ENCODE measurements at regions not wholly inside any gene's neighbourhood (a gene's known extent, or its start where the extent isn't known, plus 50 kb on each side); places are given as distances from the start of the nearest gene placed in this dataset.
"Not testable (repeated sequence)": the region's sequence is repeated elsewhere in the genome, so short reads cannot be mapped to it uniquely, and the experiment has no call there.

DNA sequence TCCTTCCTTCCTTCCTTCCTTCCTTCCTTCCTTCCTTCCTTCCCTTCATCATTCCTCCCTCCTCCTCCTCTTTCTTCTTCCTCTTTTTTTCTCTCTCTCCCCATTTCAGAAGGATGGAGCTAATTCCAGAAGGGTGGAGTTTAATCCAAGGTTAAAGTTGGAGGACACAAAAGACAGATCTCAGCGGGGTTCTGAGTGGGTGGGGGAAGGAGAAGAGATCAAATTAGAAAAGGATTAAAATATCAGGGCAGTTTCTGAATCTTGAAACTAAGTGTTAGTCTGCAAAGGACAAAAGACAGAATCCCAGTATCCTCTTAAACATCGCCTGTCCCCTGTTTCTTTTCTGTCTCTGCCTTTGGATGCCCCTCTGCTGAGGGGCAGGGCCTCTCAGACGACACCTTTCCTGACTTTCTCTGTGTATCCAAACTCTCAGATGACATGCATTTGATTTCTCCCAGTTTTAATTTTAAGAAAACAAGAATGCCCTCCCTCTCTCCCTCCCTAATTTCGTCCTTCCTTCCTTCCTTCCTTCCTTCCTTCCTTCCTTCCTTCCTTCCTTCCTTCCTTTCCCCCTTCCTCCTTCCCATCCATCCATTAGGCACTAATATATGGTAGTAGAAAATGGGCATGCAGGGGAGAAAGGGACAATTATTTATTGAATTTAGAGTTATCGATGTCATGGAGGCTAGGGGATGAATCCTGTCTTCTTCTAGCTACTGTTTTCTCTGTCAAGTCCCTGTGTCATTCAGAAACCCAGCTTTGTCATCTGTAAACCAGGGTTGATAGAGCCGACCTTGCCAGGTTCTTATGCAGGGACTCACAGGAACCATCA is 269.1 kb downstream of the VRK1 start:
- DNase-seq (ENCODE audit: low read depth in 4 of 4, low spot score in 2 of 4): no peak

DNA sequence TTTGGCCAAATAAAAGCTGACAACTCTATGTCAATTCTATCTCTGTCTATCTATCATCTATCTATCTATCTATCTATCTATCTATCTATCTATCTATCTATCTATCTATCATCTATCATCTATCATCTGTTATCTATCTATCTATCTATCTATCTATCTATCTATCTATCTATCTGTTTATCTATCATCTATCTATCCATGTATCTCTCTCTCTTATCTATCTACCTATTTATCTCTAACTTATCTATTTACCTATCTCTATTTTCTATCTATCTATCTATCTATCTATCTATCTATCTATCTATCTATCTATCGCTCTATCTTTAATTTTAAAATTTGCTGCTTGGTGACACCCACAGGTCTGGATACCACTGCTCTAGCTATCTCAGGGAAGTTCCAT is 271.1 kb downstream of the VRK1 start:
- DNase-seq (ENCODE audit: low read depth in 4 of 4, low spot score in 2 of 4): not testable (repeated sequence)

DNA sequence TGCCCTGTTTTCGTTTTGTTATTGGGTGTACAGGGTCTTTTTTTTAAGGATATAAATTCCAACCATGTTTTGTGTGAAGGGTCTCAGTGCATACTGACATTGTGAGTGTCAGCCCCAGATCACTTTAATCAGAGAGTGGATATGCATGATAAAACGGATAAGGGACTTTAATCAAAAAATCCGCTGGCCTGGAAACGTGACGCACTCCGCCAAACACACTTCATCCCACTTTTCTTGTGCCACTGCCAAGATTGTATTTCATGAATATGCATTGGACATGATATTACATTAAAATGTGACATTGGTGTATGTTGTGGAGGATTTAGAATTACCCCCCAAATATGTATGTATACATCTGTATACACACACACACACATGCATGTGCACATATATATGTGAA is 273.1 kb downstream of the VRK1 start:
- DNase-seq (ENCODE audit: low read depth in 4 of 4, low spot score in 2 of 4): no peak

DNA sequence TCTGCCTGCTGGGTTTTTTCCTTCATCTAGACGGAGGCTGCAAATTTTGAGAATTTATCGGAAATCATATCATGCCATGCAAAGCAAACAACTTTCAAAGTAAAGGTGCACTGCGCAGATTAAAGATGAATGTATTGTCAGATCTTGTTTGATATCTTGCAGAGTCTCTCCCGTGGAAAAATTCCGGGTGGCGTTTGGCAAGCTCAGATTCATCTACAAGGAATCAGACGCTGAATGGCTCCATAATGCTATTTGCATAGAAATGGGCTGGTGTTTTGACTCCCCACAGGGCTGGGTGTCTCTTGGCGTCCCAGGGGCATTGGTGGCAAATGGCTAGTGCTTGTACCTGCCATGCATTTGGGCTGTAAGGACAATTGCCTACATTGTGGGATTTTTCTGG is 274.0 kb downstream of the VRK1 start:
- DNase-seq (ENCODE audit: low read depth in 4 of 4, low spot score in 2 of 4): no peak

DNA sequence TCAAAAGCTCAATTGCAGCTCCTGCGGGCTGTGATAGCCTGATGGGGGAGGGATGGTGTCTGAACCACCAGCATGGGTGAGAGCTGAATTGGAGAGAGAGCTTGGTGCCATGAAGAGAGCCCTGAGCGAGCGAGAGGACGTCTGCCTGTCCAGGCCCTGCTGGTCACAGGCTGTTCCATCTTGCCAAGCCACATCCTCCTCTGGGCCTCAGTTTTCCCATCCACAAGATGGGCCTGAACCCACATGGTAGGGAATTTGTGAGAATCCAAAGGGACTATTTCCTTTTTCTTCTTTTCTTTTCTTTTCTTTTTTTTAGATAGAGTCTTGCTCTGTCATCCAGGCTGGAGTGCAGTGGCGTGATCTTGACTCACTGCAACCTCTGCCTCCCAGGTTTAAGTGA is 276.4 kb downstream of the VRK1 start:
- no peak for DNase-seq (ENCODE audit: low read depth in 4 of 4, low spot score in 2 of 4)

DNA sequence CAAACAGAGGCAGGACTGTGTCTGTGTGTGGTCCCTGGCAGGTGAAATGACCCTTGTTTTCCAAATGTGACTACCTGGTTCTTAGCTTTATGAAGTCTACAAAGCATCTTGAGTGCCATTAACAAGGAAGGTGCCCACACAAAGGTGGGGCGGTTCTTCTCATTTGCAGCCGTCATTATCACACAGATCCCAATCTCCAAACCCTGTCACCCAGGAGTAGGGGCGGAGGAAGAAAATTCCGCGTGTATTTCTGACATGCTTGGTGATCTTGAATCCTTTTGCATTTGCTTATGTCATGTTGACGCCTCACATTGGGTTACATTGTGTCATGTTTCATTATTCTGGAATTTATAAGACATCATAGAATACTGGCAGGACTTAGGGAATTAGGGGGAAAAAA is 277.3 kb downstream of the VRK1 start:
- DNase-seq (ENCODE audit: low read depth in 4 of 4, low spot score in 2 of 4): no peak

DNA sequence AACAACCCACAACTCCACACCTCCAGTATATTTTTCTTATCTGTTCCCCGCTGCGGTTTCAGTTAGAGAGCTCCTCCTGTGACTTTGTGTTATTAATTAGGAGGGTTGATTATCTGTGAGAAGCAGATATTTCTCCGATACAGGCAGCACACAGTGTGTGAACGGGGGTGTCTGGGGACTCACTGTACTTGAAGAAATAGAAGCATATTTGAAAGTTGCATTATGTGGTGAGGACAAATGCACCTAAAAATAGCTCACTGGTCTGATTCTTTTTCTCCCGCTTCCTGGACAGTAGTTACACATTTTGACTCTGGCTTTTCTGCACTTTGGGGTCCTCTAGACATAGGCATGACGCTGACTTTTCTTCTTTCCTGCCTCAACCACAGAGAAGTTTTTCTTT is 277.7 kb downstream of the VRK1 start:
- no peak for DNase-seq (ENCODE audit: low read depth in 4 of 4, low spot score in 2 of 4)

DNA sequence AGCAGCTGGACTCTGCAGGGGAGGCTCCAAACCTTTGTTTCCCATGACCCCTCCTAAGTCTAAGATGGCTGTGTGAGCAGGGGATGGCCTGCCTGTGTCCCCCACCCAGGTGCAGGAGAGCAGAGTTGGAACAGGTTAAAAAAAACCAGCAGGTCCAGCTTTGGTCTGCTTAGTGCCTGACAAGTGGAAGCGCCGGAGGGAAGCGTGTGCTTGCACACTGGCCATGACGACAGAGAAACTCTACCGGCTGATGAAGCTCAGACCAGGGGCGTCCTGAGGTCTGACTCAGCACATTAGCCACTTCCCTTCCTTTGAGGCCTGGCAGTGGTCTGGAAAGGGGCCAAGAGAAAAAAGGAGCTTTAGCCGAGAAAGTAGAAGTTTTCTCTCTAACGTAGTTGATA is 280.1 kb downstream of the VRK1 start:
- no peak for DNase-seq (ENCODE audit: low read depth in 4 of 4, low spot score in 2 of 4)

DNA sequence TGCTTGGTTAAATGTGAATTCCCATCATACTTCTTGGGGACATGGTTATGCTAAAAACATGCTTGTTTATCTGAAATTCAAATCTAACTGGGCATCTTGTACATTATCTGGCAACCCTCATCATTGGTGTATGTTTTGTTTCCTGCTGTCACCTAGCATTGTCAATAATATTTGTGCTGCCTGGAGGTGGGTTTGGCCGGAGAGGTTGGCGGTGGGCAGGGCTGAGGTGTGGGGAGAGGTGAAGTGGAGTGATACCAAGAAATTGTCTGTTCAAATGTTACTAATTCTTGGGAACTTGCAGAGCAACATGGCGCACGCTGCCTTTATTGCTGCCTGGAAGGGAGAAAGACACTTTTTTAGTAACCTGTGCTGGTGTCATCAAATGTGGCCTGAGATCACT is 280.5 kb downstream of the VRK1 start:
- no peak for DNase-seq (ENCODE audit: low read depth in 4 of 4, low spot score in 2 of 4)

DNA sequence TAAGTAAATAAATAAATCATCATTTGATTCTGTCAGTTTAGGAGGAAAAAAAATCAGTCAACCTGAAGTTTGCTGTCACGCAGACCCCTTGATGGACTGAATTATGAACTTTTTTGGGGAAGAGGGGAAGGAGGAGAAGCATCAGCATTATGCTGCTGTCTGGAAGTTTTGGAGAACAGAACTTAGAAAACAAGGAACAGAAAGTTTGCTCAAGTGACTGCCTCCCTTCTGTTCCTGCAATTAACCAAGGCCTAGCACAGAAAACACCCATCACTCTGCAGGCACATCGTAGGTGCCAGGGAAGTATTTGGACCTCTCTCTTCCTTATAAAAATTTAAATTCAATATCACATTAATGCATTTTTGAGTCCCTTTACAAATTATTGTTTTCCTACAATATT is 283.8 kb downstream of the VRK1 start:
- DNase-seq (ENCODE audit: low read depth in 4 of 4, low spot score in 2 of 4): no peak

DNA sequence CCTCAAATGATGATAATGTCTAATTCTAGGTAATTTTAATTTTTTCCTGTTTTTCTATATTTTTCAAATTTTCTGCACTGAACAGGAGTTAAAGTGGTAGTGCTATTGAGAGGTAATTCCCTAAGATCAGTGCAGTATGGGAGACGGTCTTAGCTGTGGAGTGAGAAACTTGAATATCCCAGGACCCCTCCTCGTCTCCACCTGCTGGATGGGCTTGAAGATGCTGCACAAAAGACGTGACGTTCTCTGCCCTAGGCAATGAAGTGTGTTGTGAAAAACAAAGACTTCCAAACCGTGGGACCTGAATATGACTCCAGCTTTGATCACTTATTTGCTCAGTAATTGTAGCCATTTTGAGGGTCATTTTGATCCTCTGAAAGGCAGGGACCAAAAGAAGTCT is 298.1 kb downstream of the VRK1 start:
- no peak for DNase-seq (ENCODE audit: low read depth in 4 of 4, low spot score in 2 of 4)

DNA sequence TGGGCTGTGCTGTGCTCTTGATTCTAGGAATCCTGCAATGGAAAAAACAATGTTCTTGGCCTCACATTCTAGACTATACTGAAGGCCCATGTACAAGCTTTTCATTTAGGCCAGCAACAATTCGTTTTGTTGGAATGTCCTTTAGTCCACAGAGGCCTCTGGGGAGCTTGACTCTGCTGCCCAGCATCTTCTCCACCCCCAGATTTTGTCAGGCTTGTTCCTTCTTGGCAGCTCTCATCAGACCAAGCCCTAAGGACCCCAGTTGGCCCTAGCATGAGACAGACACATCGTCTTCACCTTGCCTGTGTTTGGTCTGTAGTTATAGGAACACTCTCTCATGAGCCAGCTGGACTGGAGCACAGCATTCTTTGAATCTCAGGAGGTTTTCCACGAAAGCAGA is 300.1 kb downstream of the VRK1 start:
- DNase-seq (ENCODE audit: low read depth in 4 of 4, low spot score in 2 of 4): no peak

DNA sequence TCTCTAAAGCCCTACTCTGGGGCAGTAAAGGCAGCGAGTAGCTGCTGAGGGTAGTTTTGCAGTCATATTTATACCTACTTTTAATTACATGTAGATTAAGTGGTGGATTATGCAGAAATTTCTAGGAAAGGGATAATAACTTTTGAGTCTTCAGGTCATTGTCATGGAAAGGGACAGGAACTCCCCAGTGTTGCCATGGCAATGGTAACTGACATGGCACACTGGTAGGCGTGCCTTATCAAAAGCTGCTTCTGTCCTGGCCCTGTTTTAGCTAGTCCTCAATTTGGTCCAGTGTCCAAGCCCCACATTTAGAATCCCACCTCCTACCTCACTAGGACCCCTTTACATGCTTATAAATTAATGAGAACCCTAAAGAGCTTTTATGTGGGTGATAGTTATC is 303.1 kb downstream of the VRK1 start:
- DNase-seq (ENCODE audit: low read depth in 4 of 4, low spot score in 2 of 4): no peak

DNA sequence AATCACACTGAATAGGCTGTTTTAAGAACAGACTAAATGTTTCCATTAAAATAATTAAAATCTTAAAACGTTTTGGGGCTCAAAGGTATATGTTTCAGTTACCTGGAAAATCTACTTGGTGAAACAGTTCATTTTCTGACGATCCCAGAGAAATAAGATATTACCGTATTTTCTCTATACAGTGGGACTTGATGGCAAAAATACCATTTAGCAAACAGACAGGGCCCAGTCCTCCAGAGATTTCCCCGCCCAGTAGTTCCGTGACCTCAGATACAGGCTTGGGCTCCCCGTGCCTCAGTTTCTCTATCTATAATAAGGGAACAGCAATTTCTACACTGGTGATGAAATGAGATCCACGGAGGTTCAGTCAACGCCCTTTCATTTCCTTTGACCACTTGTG is 304.4 kb downstream of the VRK1 start:
- DNase-seq (ENCODE audit: low read depth in 4 of 4, low spot score in 2 of 4): no peak

DNA sequence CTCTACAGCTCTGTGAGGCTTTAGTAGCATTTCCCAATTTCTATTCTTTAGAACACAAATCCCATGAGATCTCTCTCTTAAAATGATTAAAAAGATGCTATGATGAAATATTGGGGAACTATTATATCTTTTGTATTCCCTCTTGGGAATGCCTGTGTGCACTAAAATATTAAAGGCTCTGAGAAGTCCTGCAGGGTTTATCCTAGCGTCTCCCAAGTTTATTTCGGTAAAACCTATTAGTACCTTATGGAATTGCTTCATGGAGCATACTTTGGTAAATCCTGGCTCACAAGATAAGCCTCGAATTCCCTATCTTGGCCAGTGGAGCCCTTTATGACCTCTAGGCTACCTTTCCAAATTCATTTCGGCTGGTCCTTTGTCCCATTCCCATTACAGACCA is 306.8 kb downstream of the VRK1 start:
- DNase-seq (ENCODE audit: low read depth in 4 of 4, low spot score in 2 of 4): no peak

DNA sequence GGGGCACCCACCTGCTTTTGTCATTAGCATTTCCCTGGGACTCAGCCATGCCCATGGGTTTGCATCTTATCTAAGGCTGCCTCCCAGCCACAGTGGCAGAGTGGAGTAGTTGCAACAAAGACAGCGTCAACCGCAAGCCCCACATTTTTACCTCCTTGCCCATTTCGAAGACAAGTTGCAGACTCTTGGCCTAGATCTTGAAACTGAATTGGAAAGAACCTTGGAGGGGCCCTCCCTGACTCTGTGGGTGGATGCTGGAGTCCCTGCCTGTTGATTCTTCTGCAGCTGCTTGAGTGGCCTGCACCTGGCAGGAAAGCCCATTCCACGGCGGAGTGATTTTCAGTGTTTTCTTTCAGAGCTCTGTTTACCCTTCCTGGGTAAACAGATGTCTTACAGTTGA is 309.0 kb downstream of the VRK1 start:
- peak in 1 of 4 donors; percentile 2 for DNase-seq (ENCODE audit: low read depth in 4 of 4, low spot score in 2 of 4)

DNA sequence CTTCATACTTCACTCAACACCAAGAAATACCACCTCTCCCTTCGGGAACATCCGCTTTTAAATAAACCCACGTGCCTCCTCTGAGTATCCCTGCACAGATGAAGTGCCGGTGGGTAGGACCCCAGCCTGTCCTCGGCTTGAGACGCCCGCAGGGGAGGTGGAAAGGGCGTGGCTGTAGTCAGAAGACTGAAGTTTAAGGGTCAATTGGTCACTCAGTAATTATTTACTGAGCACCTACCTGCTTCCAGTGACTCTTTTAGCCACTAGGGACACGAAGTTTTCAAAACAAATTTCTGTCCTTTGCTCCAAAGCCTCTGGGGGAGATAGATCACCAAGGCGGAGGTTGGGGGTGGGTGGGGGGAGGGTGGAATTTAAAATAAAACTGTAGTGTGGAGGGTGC is 309.4 kb downstream of the VRK1 start:
- DNase-seq (ENCODE audit: low read depth in 4 of 4, low spot score in 2 of 4): no peak

DNA sequence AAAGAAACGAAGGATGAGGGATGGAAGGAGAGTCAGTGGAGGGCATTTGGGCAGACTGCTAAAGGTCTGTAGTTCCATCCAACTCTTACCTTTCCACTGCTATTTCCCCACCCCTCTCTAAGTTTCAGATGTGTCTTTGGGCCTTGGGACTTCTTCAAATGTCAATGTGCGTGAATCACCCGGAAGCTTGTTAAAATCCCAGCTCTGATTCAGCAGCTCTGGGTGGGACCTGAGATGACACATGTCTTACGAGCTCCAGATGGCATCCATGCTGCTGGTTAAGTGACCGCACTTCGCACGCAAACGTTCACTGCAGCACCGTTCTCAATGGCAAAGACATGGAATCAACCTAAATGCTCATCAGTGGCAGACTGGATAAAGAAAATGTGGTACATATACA is 309.9 kb downstream of the VRK1 start:
- DNase-seq (ENCODE audit: low read depth in 4 of 4, low spot score in 2 of 4): no peak

DNA sequence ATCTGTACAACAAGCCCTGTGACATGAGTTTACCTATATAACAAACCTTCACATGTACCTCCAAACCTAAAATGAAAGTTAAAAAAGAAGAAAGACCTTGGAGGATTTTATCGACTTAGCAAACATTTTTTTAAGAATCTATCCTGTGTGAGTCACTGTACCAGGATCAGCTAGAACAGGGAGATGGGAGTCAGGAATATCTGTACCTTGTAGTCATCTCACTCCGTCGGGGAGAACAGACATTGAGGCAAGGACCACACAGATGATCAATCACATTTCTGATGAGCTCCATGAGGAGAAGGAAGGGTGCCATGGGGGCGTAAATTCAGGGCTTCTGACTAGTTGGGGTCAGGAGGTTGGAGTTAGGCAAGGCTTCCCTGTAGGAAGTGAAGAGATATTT is 310.6 kb downstream of the VRK1 start:
- no peak for DNase-seq (ENCODE audit: low read depth in 4 of 4, low spot score in 2 of 4)

DNA sequence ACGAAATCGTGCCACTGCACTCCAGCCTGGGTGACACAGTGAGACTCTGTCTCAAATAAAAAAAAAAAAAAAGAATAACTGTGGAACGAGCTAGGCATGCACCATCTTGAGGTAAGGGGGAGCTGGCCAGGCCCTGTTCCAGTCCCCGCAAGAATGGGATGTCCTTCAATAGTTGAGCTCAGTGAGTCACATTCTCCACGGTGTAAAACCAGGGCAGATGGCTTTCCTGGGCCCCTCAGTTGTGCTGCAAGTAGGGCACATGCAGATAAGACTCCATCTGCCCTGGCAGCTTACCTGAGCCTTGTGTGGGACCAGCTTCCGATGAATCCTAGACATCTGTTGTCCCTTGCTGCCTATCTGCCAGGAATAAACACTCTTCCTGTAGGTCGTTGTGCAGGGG is 312.1 kb downstream of the VRK1 start:
- no peak for DNase-seq (ENCODE audit: low read depth in 4 of 4, low spot score in 2 of 4)

DNA sequence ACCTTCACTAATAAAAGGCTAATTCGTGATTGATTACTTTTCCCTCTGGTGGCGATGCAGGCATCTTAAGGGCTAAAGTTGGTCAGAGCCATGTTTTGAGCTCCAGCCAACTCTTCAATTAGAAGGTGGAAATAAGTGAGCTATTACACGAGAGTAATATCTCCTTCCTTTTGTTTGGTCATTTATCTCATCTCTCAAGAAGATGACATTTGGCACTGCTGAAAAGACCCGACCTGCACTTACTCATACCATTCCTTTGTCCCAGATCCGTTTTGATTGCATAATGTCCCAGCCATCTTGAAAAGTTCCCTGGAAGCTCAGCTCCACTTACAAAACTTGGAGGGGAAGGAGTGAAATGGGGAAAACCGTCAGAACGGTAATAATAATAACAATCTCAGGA is 316.2 kb downstream of the VRK1 start:
- no peak for DNase-seq (ENCODE audit: low read depth in 4 of 4, low spot score in 2 of 4)

DNA sequence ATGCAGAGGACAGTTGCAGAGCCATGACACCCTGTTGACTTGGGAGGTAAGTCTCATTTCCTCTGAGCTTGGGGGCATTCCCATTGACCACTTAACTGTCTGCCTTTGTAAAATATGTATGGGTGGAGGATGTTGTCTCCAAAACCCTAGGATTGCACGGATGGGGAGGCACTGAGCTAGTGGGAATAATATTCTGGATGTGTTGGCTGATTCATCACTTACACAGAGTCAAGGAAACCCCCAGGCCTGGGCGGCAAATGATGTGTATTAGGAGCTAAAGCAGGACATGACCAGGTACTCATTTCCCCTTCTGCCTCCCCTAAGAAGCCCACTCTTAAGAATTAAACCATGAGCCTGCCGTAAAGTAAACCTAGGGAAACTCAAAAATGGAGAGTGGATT is 319.4 kb downstream of the VRK1 start:
- no peak for DNase-seq (ENCODE audit: low read depth in 4 of 4, low spot score in 2 of 4)

DNA sequence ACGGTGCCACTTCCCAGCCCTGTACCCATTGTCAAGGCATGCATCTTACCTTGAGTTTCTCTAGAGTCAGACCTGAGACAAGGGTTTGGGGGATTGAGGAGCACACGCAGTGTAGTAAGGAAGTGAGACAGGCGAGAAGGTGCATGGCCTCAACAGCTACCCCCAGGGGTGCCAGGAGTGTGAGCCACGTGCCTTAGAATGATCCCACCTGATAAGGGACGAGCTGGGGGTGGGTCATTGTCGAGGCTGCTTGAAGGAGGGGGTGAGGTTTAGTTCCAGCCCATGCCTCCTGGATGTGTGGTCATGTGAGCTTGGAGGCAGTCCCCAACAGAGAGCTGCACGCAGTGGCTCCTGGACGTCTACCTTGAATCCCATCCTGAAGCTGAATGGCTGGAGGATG is 320.5 kb downstream of the VRK1 start:
- no peak for DNase-seq (ENCODE audit: low read depth in 4 of 4, low spot score in 2 of 4)

Measured in left renal cortex interstitium (tissue), 4 donors.